ENCODE measurements at regions not wholly inside any gene's neighbourhood (a gene's known extent, or its start where the extent isn't known, plus 50 kb on each side); places are given as distances from the start of the nearest gene placed in this dataset.

DNA sequence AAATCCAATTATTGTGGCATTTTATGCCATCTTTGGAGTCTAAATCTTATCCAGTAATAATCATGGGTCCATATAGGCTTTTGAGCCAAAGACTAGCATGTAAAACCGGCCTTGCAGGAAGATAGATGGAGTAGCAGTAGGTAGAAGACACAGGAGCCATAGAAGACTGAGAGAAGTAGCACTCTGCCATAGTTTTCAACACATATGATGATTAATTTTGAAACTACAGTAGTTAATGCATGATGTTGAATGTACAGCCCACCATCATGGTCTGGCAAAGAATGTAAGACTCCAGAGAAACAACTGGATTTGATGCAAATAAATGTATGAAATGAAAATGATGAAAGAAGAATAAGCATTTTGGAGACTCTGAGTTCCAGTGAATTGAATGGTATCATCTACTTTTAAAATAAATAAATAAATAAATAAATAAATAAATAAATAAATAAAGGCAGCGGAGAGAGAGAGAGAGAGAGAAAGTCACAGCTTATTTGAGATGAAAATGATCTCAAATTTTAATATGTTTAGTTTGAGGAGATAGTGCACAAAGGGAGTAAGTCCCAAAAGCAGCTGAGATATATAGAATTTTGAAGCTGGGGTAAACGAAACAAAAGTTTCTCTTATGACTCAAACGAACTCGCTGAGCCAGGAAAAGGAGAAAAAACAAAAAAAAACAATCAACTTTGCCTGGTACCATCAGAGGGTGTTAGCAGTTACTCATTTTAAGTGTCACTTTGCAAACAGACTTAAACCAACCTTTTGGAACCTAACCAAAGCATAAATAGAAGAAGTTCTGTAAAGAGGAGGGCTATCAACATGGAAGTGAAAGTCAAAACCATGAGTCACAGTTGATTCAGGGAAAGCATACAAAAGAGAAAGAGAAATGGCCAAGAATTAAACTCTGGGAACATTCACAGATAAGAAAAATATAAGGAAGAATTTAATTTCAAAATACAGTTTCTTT is 388.7 kb downstream of the CETN3 start:
- no peak for DNase-seq (ENCODE audit: extremely low read depth in 1 of 11, low read depth in 9 of 11, low spot score in 4 of 11)

DNA sequence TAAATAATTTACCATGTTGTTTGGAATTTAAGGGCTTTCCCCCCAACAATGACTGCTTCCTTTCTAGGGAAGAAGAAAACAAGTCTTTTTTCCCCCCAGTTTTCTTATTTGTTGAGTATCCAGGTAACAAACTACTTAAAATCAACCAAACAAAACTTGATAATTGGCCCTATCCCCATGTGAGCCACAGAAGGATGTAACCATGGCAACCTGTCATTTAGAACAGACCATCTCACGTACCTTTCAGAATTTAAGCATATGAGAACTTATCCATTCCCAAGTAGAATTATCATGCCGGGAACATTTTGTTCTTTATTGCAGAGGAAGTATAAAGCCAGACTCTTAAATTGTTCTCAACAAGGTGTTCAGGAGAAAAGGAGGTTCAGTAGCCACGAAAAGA is 392.3 kb downstream of the CETN3 start:
- DNase-seq (ENCODE audit: extremely low read depth in 1 of 11, low read depth in 9 of 11, low spot score in 4 of 11) = no peak

DNA sequence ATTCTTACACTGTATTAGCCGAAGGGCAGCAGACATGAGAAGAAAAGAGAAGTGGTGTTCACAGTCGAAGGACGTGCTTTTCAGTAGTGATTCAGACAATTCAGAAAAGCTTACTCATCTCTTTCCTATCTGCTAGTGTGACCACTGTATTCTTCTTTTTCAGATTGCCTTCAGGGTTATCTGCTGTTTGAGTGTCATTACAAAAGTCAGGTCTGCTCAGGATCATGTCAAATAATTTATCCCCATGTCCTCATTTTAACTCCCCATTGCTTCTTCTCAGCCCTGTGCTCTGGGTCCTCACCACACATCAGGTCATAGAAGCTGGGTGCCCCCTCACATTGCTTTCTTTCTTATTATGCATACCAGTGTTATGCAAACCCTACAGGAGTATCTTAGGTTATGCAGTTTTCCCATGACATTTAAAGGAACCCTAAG is 394.0 kb downstream of the CETN3 start:
- no peak for DNase-seq (ENCODE audit: extremely low read depth in 1 of 11, low read depth in 9 of 11, low spot score in 4 of 11)

DNA sequence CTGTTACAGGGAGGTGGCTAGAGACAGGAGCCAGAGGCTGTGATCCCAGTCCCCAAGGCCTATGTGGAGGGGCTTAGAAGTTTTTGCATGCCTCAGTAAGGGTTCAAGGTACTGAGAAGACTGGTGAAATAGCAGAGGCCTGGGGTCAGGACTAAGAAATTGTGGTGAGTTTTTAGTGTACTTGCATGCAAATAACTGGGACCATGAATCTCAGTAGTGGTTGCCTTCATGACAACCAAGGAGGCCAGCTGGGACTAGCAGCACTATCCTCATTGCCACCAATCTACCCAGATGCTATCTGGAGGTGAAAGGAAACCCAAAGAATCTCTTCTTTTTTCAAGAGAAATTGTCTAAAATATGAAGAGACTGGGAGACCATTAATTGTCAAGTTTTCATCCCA is 395.1 kb downstream of the CETN3 start:
- no peak for DNase-seq (ENCODE audit: extremely low read depth in 1 of 11, low read depth in 9 of 11, low spot score in 4 of 11)

DNA sequence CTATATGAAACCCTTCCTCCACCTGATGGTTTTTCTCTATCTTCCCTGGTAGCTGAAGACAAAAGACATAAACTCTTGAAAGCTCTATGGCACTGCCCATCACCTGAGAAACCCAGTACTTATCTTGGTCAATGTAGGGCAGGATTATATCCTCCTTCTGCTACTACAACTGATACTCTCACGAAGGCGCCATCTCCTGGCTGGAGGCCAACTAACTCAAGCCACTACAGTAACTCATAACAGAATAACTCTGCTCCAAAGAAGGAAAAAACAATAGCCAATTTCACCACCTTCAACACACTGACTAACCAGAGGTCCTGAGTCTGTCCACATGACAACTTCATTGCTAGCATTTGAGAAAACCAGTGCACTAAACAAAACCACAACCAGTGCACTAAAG is 409.2 kb downstream of the CETN3 start:
- no peak for DNase-seq (ENCODE audit: extremely low read depth in 1 of 11, low read depth in 9 of 11, low spot score in 4 of 11)

DNA sequence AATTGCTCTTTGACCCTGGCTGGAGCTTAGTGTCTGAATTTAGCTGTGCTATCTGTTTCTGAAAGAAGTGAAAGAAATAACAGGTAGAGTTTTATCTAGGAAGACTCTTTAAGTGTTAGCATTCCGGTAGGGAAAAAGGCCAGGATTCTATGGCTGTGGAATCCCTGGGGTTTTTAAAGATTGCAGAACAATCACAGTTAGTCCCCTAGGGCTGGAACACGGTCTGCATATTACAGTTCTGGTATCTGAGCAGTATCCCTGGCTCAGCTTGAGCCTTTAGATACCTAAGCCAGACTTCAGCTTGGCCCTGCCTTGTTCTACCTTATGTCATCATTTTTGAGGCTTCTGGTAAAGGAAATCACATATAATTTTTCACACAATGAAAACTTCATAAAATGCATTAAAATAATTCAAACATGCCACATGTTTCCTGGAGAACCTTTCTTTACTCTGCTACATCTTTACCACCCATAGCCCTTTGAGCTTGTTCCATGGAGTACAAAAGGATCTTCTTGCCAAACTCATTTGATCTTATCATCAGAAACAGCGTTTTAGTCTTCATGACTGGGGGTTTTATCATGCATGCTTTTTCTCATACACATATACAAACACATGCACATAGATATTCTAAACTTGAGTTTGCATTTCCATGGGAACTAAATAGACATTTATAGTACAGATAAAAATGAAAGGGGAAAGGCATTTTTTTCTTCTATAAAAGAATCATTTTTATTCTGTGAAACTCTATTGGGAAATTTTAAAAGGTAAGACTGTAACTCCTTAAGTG is 410.8 kb downstream of the CETN3 start:
- DNase-seq (ENCODE audit: extremely low read depth in 1 of 11, low read depth in 9 of 11, low spot score in 4 of 11) = no peak

DNA sequence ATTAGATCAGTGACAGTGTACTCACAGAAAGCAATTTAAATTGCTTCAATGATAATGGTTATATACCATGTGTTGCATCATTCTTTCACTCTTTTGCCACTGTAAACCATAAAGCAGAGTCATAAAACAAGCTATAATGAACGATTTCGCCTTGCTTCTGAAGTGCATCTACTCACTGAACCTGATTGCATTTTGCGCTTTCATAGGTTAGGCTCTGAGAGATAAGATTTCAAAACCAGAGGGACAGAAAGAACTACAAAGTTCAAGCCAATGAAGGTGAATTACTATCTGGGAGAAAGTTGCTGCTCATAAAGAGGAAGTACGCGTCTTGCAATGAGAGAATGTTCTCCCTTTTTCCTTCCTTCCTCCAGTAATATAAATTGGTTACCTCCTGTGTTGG is 412.7 kb downstream of the CETN3 start:
- DNase-seq (ENCODE audit: extremely low read depth in 1 of 11, low read depth in 9 of 11, low spot score in 4 of 11) = no peak

DNA sequence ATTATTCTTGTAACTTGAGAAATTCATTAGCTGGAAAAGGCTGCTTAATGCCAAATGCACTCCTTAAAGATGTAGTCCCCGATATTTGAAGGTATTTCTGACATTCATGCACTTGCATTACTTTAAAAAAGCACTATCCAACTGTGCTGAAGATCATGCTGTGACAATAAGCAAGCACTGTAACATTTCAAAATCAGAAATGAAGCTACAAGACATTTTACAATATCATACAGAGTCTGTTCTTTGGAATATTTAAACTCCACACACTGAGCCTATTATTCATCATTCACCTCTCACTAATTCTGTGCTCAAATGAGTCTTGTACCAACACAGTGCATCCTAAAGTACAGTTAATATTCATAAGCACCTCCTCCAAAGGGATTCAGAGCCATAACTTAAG is 413.2 kb downstream of the CETN3 start:
- DNase-seq (ENCODE audit: extremely low read depth in 1 of 11, low read depth in 9 of 11, low spot score in 4 of 11) = no peak

DNA sequence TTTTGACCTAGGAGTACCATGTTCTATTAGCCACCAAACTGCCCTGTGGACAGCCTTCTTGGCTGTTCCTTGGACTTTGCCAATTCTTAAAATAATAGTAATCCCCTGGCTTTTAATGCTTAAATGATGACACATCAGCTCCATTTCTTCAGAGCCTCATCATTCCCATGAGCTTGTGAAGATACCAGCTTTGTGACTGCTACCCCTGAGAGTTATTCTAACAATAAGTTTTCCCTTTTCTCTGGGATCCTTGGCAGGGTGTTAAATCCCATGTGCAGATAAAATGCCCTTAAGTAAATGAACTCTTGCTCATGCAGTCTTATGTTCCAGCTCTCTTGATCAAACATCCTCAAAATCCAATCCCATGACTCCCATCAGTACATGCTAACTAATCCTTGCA is 415.3 kb downstream of the CETN3 start:
- no peak for DNase-seq (ENCODE audit: extremely low read depth in 1 of 11, low read depth in 9 of 11, low spot score in 4 of 11)

DNA sequence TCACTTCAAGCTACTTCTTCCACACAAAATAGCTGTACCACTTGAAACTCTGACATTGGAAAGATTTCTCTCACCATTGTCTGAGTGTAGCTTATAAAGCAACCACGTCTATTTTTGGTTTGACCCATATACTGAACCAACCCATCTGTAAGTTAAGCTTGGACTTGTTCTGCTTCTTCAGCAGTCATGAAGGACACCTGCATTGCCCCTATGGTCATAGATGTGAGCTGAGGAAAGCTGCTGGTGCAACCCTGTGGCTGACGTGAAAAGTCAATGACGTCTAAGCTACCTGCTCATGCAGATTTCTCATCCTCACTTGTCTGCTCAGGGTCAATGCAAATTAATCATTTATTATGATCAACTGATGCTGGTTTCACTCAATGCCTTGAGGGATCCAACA is 417.4 kb downstream of the CETN3 start:
- no peak for DNase-seq (ENCODE audit: extremely low read depth in 1 of 11, low read depth in 9 of 11, low spot score in 4 of 11)

DNA sequence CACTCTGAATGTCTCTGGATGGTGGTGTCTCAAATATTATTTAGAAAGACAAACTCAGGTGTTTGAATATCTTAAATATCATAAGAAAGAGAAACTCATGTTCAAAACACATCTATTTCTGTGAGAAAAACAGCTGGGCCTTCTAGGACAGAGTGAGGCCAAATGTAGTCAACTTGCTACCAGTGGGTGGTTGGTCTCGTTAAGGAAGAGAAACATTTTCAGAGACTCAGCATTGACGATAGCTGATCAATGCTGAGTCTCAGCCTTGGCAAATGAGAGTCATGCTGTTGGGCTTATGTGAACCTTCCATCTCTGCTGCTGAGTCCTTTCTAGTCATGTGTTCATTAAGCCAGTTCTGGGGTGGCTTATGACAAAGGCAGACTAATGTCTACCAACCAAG is 418.0 kb downstream of the CETN3 start:
- DNase-seq (ENCODE audit: extremely low read depth in 1 of 11, low read depth in 9 of 11, low spot score in 4 of 11) = no peak

DNA sequence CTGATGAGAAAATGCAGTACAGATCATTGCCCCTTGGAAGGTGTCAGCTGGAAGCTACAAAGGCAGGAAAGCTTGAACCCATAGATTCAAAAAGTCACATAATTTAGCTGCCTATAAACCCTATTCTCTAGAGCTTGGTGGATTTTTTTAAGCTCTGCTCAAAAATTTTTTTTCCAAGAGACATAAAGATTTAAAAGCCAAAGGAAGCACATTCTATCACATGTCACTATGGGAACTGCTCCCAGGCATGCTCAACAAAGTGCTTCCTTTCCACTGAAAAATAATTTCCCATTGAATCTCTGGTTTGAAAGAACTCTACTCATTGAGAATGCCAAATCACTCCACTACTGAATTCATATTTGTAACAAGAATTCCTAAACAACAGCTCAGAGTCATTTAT is 419.8 kb downstream of the CETN3 start:
- peak in 1 of 11 donors; percentile 4 for DNase-seq (ENCODE audit: extremely low read depth in 1 of 11, low read depth in 9 of 11, low spot score in 4 of 11)

DNA sequence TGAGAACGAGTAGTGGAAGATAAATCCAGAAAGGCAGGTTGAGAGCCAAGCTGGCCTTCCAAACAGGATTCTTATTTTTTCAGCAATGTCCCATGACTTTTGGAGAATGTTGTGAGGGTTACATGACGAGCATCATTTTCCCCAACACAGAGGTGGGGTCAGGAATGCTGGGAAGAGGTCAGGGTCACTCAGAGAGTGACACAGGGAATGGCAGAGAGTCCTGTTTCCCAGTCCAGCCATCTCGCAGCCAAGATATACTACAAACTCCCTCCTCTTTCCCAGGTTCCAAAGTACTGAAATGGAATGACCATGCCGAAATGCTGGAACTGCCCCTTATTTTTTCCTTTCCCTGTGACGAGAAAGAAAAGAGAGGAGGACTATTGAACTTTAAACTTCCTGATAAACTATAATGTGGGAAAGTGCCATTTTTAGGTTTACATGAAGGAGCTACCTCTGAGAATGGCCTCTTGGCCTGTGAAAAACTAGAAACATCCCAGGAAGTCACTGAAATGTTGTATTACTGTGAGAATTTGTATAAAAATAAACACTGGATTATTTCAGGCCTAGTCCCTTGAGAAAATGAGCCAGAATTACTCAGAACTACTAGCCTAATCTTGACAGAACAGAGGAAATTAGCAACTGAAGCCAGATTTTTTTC is 420.4 kb downstream of the CETN3 start:
- peak in 3 of 11 donors; percentile 6 to 19 (median 12) for DNase-seq (ENCODE audit: extremely low read depth in 1 of 11, low read depth in 9 of 11, low spot score in 4 of 11)

DNA sequence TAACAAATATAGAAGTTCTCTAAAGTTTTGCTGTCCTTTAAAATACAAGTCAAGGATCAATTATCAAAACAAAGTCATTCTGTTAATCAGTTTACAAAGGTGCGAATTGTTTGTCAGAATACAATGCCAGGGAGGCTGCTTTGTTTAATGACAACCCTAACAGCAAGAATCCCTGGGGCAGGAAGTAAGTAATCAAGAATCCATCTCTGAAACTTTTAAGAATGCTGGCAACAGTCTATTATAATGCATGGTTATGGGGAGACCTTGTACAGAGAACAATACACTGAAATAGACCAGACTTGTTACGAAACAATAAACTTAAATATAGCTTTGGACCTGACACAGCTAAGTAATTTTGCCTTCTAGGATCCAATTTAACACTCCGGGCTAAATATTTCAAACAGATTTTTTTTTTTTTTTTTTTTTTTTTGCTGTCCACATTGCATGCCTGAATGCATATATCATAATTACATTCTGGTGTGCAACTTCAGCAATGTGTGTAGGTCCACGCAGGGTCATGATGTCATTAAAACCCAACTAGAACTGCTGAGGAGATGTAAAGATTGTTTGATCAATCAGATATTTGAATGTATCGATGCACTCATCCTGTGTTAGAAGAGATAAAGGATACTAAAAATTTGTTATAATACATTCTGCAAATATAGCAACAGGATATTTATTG is 421.3 kb downstream of the CETN3 start:
- no peak for DNase-seq (ENCODE audit: extremely low read depth in 1 of 11, low read depth in 9 of 11, low spot score in 4 of 11)

DNA sequence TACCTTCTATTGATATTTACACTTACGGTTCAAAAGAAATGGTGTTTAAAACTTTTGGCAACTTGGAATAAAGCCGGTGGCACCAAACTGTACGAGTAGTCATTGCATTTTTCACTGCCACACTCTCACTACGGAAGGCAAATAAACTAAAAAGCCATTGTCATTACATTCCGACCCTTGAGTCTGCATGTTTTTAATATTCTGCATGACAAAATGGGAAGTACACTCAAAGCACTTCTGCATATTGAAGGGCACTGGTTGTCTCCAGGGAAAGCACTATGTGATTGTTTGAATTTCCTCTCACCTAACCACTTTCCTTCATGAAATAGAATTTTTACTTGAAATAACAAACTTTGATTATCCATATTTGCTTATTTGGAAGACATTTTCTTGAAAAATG is 426.3 kb downstream of the CETN3 start:
- DNase-seq (ENCODE audit: extremely low read depth in 1 of 11, low read depth in 9 of 11, low spot score in 4 of 11) = no peak

DNA sequence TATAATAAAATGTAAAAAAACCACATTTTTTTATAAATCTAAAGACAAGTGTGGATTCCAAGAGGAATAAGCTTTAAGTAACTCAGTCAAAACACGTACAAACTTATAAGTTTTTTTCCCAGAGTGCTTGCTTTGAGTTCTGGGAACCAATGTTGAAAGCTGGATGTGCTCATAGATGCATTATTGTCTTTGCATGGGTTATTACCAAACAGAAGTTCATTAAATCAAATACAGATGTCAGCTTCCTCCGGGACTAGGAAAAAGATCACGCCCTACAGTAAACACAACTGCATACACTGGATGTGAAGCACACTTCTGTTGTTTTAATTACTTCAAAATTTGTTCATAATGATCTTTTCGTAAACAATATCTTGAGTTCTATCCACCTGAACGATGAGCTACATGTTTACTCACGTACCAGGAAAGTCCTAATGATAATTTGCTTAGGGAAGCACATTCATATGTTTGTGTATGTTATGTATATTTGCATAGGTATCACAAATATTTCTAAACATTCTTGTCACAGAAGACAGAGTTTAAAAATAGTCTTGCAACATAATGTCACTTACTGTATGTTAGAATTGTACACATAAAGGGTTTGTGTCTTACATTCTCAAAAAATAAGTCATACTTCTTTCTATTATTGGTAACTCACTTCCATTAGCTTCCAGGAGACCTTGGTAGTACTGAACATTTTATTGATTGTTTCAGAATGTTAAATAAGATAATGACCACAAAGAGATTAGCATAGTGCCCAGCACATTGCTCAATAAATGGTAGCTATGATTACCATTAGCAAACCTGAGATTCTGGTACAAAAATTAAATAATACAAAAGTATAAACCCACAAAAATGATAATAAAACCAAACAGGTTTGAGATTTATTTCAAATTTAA is 427.4 kb downstream of the CETN3 start:
- no peak for DNase-seq (ENCODE audit: extremely low read depth in 1 of 11, low read depth in 9 of 11, low spot score in 4 of 11)

DNA sequence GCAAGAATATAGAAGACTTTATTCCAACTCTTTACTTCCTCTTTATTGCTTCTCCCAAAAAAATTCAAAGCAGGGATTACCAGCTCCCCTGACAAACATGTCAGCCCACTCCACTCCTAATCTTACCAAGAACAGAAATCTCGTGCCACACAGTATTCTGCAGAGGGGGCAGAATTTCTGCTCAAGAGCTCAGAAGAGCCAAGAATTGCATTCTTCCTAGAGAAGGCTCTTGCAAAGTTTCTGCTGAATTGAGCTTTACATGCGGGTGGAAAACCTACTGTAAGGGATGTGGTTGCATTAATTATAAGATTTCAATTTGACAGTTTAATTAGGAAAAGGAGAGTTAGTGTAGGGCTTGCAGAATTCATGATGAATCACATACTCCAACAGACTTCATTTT is 428.5 kb downstream of the CETN3 start:
- no peak for DNase-seq (ENCODE audit: extremely low read depth in 1 of 11, low read depth in 9 of 11, low spot score in 4 of 11)

DNA sequence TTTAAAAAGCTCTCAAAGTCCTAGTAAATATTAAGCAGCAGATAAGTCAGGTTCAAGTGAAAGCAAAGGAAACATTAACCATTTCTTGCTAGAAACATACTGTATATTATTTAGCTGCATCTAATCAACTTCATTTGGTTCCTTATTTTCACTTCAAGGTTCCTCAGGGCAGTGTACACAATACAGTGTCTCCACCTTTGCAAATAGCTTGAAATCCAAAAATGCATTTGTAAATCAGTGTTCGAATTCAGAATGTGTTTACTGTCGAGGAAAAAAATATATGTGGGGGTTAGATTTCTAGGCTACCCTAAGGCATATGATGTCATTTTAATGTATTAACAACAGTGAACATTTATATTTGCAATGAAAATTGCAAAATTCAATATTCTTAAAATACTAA is 436.0 kb downstream of the CETN3 start:
- no peak for DNase-seq (ENCODE audit: extremely low read depth in 1 of 11, low read depth in 9 of 11, low spot score in 4 of 11)

All from renal cortex interstitium (tissue), 11 donors.